Right atrium auricular region (tissue), 2 donors: ENCODE measurements at regions not wholly inside any gene's neighbourhood (a gene's known extent, or its start where the extent isn't known, plus 50 kb on each side); places are given as distances from the start of the nearest gene placed in this dataset.

Experiments used
- DNase-seq: peaks from one replicate; pipeline ENCODE4 v3.0.0-alpha.2; 2019; ENCODE audit warnings: low spot score
- H3K27ac ChIP-seq, 2 donors: fragments of 200-600 bp; sonication (generic); 1 replicate in 1 of 2; 2 replicates in 1 of 2; pipeline ENCODE4 v1.5.1; 2016 to 2019
- H3K27me3 ChIP-seq, 2 donors: fragments of 200-600 bp; sonication (generic); one replicate each; pipeline versions ENCODE4 v1.5.1 to v1.6.0; 2017 to 2019
- H3K36me3 ChIP-seq: fragments of 200-600 bp; sonication (generic); one replicate; pipeline ENCODE4 v1.5.1; 2016
- H3K4me1 ChIP-seq, 2 donors: fragments of 200-600 bp; sonication (generic); one replicate each; pipeline versions ENCODE4 v1.5.1 to v1.6.0; 2017 to 2019
- H3K4me3 ChIP-seq, 2 donors: fragments of 200-600 bp; sonication (generic); 1 replicate in 1 of 2; 2 replicates in 1 of 2; pipeline ENCODE4 v1.5.1; 2017 to 2019; ENCODE audit warnings: mild to moderate bottlenecking in 1 of 2, moderate library complexity in 1 of 2
- H3K9me3 ChIP-seq, 2 donors: fragments of 200-600 bp; sonication (generic); one replicate each; pipeline ENCODE4 v1.5.1; 2019
- TF ChIP-seq, protein P1 (sequence below), 2 donors: fragments of 200-600 bp; sonication (generic); IDR thresholded peaks; one replicate each; pipeline ENCODE4 v1.5.1; 2019; ENCODE audit warnings: antibody characterized with exemption in 2 of 2

DNA sequence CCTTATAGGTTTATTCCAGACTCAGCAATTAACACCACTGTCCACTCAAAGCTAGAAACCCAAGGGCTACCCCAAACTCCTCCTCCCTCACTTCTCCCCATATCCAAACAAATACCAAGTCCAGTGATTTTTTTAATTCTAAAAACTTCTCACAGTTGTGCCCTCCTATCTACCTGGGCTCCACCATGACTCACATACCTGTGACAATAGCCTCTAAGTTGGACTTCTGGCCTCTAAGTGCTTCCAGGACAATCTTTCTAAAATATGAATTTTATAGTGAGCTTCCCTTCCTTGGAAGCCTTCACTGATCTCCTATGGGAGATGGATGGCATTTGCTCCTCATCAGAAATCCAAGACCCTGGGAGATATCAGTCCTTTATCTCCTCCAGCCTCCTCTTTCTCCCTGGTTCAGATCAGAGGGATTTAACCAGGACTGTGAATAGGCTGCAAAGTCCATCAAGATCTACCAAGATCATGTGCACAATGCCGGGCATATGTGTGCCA, 219.3 kb downstream of the TOMM20 start:
- DNase-seq, result no peak
- H3K27ac ChIP-seq, result peak overlapping the region in 1 of 2 donors; percentile 79
- TF ChIP-seq, protein P1, sequence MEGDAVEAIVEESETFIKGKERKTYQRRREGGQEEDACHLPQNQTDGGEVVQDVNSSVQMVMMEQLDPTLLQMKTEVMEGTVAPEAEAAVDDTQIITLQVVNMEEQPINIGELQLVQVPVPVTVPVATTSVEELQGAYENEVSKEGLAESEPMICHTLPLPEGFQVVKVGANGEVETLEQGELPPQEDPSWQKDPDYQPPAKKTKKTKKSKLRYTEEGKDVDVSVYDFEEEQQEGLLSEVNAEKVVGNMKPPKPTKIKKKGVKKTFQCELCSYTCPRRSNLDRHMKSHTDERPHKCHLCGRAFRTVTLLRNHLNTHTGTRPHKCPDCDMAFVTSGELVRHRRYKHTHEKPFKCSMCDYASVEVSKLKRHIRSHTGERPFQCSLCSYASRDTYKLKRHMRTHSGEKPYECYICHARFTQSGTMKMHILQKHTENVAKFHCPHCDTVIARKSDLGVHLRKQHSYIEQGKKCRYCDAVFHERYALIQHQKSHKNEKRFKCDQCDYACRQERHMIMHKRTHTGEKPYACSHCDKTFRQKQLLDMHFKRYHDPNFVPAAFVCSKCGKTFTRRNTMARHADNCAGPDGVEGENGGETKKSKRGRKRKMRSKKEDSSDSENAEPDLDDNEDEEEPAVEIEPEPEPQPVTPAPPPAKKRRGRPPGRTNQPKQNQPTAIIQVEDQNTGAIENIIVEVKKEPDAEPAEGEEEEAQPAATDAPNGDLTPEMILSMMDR (IDR thresholded peaks at IDR 0.05), result no peak
- H3K4me3 ChIP-seq, result no peak overlapping the region
- H3K4me1 ChIP-seq, result peaks cover 0 to 45% of the 10 kb centered on the region in 2 donors
- no peaks in the 10 kb centered on the region for H3K9me3 ChIP-seq
- no peaks in the 10 kb centered on the region for H3K36me3 ChIP-seq
- H3K27me3 ChIP-seq, result no peaks in the 10 kb centered on the region

- TF ChIP-seq, protein P1 (IDR thresholded peaks at IDR 0.05), result no peak
- DNase-seq, result no peak
- Histone ChIP-seq H3K27ac (peak overlapping the region; percentile 75 to 79), H3K4me3 (no peak overlapping the region), H3K27me3 (no peaks in the 10 kb centered on the region), H3K36me3 (no peaks in the 10 kb centered on the region), H3K9me3 (no peaks in the 10 kb centered on the region), H3K4me1 (peaks cover 0 to 38% of the 10 kb centered on the region in 2 donors)
Measured at GRCh38 chr1:234908571-234908970, 220.1 kb downstream of the TOMM20 start.

DNA sequence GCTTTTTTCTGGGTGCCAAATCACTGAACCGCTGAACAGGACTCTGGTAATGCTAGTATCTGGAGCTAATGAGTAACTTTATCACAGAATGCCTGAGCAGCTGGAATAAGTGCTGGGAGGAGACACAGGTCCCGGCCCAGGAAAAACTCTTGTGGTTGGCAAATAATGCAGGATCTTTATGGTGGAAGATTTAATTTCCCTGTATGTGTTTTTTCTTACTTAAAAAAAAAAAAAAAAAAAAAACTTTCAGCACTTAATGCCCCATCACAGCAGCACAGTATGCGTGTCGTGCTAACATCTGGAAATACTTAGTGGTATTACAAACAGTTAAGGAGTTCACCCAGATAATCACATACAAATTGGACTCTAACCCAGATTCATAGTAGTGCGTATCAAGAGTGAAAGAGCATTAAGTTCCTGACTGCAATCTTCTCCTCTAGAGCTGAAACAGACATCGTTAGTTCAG, 220.7 kb downstream of the TOMM20 start:
- peaks cover 0 to 32% of the 10 kb centered on the region in 2 donors for H3K4me1 ChIP-seq
- no peak overlapping the region for H3K4me3 ChIP-seq
- H3K36me3 ChIP-seq, result no peaks in the 10 kb centered on the region
- H3K27ac ChIP-seq, result peak overlapping the region; percentile 75 to 79
- H3K27me3 ChIP-seq, result no peaks in the 10 kb centered on the region
- no peak for DNase-seq
- TF ChIP-seq, protein P1 (IDR thresholded peaks at IDR 0.05), result no peak
- H3K9me3 ChIP-seq, result no peaks in the 10 kb centered on the region

GRCh38 chr1:234907208-234907939, 221.3 kb downstream of the TOMM20 start:
- Histone ChIP-seq H3K27me3 (no peaks in the 10 kb centered on the region), H3K9me3 (no peaks in the 10 kb centered on the region), H3K27ac (peak overlapping the region; percentile 75 to 79), H3K4me3 (no peak overlapping the region), H3K4me1 (peaks cover 0 to 26% of the 10 kb centered on the region in 2 donors), H3K36me3 (no peaks in the 10 kb centered on the region)
- no peak for DNase-seq
- TF ChIP-seq, protein P1 (IDR thresholded peaks at IDR 0.05), result no peak

DNA sequence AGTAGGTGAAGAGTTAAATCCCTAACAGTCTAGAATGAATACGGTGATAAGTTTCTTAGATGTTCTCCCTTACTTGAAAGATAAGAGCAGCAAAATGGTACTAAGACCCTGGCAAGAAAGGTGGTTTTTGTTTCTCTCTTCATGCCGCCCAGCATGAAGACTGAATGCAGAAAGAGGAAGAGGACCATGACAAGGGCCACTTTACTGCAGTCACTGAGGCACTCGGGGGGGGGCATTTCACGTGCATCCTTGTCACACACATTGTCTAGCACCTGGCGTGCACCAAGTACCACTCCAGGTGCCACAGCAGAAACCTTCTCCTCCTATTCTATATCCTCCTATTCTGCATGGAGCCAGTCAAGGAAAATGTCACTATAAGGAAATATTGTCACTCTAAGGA, 222.0 kb downstream of the TOMM20 start:
- Histone ChIP-seq H3K27me3 (no peaks in the 10 kb centered on the region), H3K27ac (peak overlapping the region in 1 of 2 donors; percentile 79), H3K9me3 (no peaks in the 10 kb centered on the region), H3K36me3 (no peaks in the 10 kb centered on the region), H3K4me1 (peaks cover 0 to 19% of the 10 kb centered on the region in 2 donors), H3K4me3 (no peak overlapping the region)
- no peak for DNase-seq
- TF ChIP-seq, protein P1 (IDR thresholded peaks at IDR 0.05), result no peak
